Kasumi-1 (cell line): ENCODE measurements at regions not wholly inside any gene's neighbourhood (a gene's known extent, or its start where the extent isn't known, plus 50 kb on each side); places are given as distances from the start of the nearest gene placed in this dataset.
A peak's percentile ranks its signal among the peaks of the same experiment; 100 is the strongest.
"Not testable (repeated sequence)": the region's sequence is repeated elsewhere in the genome, so short reads cannot be mapped to it uniquely, and the experiment has no call there.

Experiments used
- DNase-seq, 2 experiments: peaks; one replicate each; lab custom pipeline; 2025; lab: John Stamatoyannopoulos, UW

GRCh38 chr10:62498271-62498670 lies 124.1 kb downstream of the ZNF365 start:
- no peak for DNase-seq

- DNase-seq, result not testable (repeated sequence)
Observed at GRCh38 chr10:62500116-62500515, 125.9 kb downstream of the ZNF365 start.

- DNase-seq, result no peak
Observed at GRCh38 chr10:62501547-62501946, 127.4 kb downstream of the ZNF365 start.

GRCh38 chr10:62502995-62503613 lies 128.9 kb downstream of the ZNF365 start:
- DNase-seq, result peak; percentile 51 to 57

GRCh38 chr10:62503872-62504271 lies 129.7 kb downstream of the ZNF365 start:
- DNase-seq, result no peak

GRCh38 chr10:62506371-62506770 lies 132.2 kb downstream of the ZNF365 start:
- DNase-seq, result peak; percentile 94 to 98

- no peak for DNase-seq
Observed at GRCh38 chr10:62511238-62511637, 137.1 kb downstream of the ZNF365 start.

GRCh38 chr10:62511656-62512055 lies 137.5 kb downstream of the ZNF365 start:
- no peak for DNase-seq

GRCh38 chr10:62512732-62513475 lies 138.7 kb downstream of the ZNF365 start:
- DNase-seq, result no peak

GRCh38 chr10:62514079-62514693 lies 140.0 kb downstream of the ZNF365 start:
- no peak for DNase-seq

GRCh38 chr10:62517252-62517651 lies 143.1 kb downstream of the ZNF365 start:
- no peak for DNase-seq

- DNase-seq, result no peak
Observed at GRCh38 chr10:62527019-62527827, 153.1 kb downstream of the ZNF365 start.

GRCh38 chr10:62528441-62528840 lies 154.3 kb downstream of the ZNF365 start:
- DNase-seq, result no peak

GRCh38 chr10:62529396-62529795 lies 155.2 kb downstream of the ZNF365 start:
- no peak for DNase-seq

GRCh38 chr10:62534031-62534430 lies 159.9 kb downstream of the ZNF365 start:
- no peak for DNase-seq

GRCh38 chr10:62538606-62539005 lies 164.4 kb downstream of the ZNF365 start:
- DNase-seq, result no peak

- DNase-seq, result no peak
Observed at GRCh38 chr10:62540389-62540788, 166.2 kb downstream of the ZNF365 start.

- no peak for DNase-seq
Observed at GRCh38 chr10:62541811-62542210, 167.6 kb downstream of the ZNF365 start.

GRCh38 chr10:62543571-62544355 lies 169.6 kb downstream of the ZNF365 start:
- DNase-seq, result no peak

- DNase-seq, result peak in 1 of 2 experiments; percentile 9
Observed at GRCh38 chr10:62545160-62546066, 171.2 kb downstream of the ZNF365 start.
